NCI-H2171 treated with DMSO at 0.1 percent for 48 hours (cell line): ENCODE measurements at regions not wholly inside any gene's neighbourhood (a gene's known extent, or its start where the extent isn't known, plus 50 kb on each side); places are given as distances from the start of the nearest gene placed in this dataset.
"Not testable (repeated sequence)": the region's sequence is repeated elsewhere in the genome, so short reads cannot be mapped to it uniquely, and the experiment has no call there.

ENCODE experiments used
- DNase-seq: peaks from one replicate; lab custom pipeline; 2025; lab: John Stamatoyannopoulos, UW

GRCh38 chr4:84110040-84110439, 389.1 kb downstream of the NKX6-1 start:
- no peak for DNase-seq

- DNase-seq, result not testable (repeated sequence)
Measured at GRCh38 chr4:84101653-84102625, 397.2 kb downstream of the NKX6-1 start.

GRCh38 chr4:84100071-84100470, 399.0 kb downstream of the NKX6-1 start:
- DNase-seq, result no peak

- DNase-seq, result no peak
Measured at GRCh38 chr4:84099599-84099998, 399.5 kb downstream of the NKX6-1 start.

- DNase-seq, result peak; percentile 24
Measured at GRCh38 chr4:84091266-84091665, 407.8 kb downstream of the NKX6-1 start.

GRCh38 chr4:84089652-84090437, 409.2 kb downstream of the NKX6-1 start:
- no peak for DNase-seq

GRCh38 chr4:84085986-84086385, 413.1 kb downstream of the NKX6-1 start:
- no peak for DNase-seq

GRCh38 chr4:84070289-84070688, 428.8 kb downstream of the NKX6-1 start:
- DNase-seq, result no peak

- DNase-seq, result no peak
Measured at GRCh38 chr4:84063619-84064018, 435.5 kb downstream of the NKX6-1 start.

- no peak for DNase-seq
Measured at GRCh38 chr4:84058201-84058600, 440.9 kb downstream of the NKX6-1 start.

- no peak for DNase-seq
Measured at GRCh38 chr4:84051639-84052038, 447.5 kb downstream of the NKX6-1 start.

- DNase-seq, result peak; percentile 25
Measured at GRCh38 chr4:84051089-84051488, 448.0 kb downstream of the NKX6-1 start.

- peak; percentile 63 for DNase-seq
Measured at GRCh38 chr4:84050015-84050414, 449.1 kb downstream of the NKX6-1 start.

GRCh38 chr4:84046551-84046950, 452.5 kb downstream of the NKX6-1 start:
- no peak for DNase-seq

GRCh38 chr4:84041426-84041825, 457.7 kb downstream of the NKX6-1 start:
- DNase-seq, result no peak

GRCh38 chr4:84035568-84035967, 463.5 kb downstream of the NKX6-1 start:
- DNase-seq, result no peak

GRCh38 chr4:84032372-84032771, 466.7 kb downstream of the NKX6-1 start:
- peak; percentile 79 for DNase-seq

- DNase-seq, result no peak
Measured at GRCh38 chr4:84031401-84031800, 467.7 kb downstream of the NKX6-1 start.

GRCh38 chr4:84028340-84028739, 470.8 kb downstream of the NKX6-1 start:
- no peak for DNase-seq

- DNase-seq, result no peak
Measured at GRCh38 chr4:84024405-84024804, 474.7 kb downstream of the NKX6-1 start.

GRCh38 chr4:84022564-84022963, 476.5 kb downstream of the NKX6-1 start:
- no peak for DNase-seq

- DNase-seq, result no peak
Measured at GRCh38 chr4:84019626-84020025, 479.5 kb downstream of the NKX6-1 start.

- DNase-seq, result no peak
Measured at GRCh38 chr4:84003046-84003445, 467.1 kb downstream of the GPAT3 start.
